HepG2 (cell line): ENCODE measurements at regions not wholly inside any gene's neighbourhood (a gene's known extent, or its start where the extent isn't known, plus 50 kb on each side); places are given as distances from the start of the nearest gene placed in this dataset.

Experiments used
- ATAC-seq: fragments of 200-7000 bp; cut with Tn5 transposase; 3 replicates; pipeline ENCODE4 v1.9.1; 2020; ENCODE audit warnings: mild to moderate bottlenecking, moderate library complexity
- BruUV-seq: library from RNA; stranded (reverse); fragments of 400-500 nt; replicated peaks from 2 replicates; lab custom pipeline; 2021; lab: Mats Ljungman, UMichigan
- CTCF ChIA-PET: fragments of 300-600 bp; formaldehyde crosslinking; extraction: SDS; loops from one replicate; lab custom pipeline; 2021; ENCODE audit warnings: low total read pairs, inconsistent platforms, low intra/inter-chr PET ratio; lab: Yijun Ruan, JAX
- POLR2A ChIA-PET: fragments of 350-600 bp; sonication (Branson Sonifier 250); formaldehyde crosslinking; loops from one replicate; lab custom pipeline; 2020; ENCODE audit warnings: antibody characterized with exemption, inconsistent platforms; lab: Yijun Ruan, JAX
- DNase-seq: peaks from one replicate; pipeline ENCODE4 v3.0.0-alpha.2; 2015; ENCODE audit warnings: low spot score
- FAIRE-seq: peaks from 3 replicates; lab custom pipeline; 2011; peaks lifted over from hg19 to GRCh38; lab: Jason Lieb, UNC
- H2AFZ ChIP-seq: one replicate; pipeline ENCODE4 v1.6.1; 2011; ENCODE audit warnings: low read length, inconsistent platforms
- H3K27ac ChIP-seq: fragments of 300-600 bp; 3 replicates; pipeline ENCODE4 v1.8.0; 2011; ENCODE audit warnings: mixed run types, mild to moderate bottlenecking, mixed read lengths, low read length, inconsistent platforms; ENCODE audit not compliant: insufficient read depth; ENCODE audit errors: extremely low read length
- H3K27me3 ChIP-seq, 2 experiments: fragments of 200-600 bp in 1 of 2; 2 replicates in 1 of 2; 3 replicates in 1 of 2; pipeline versions ENCODE4 v1.6.0 to v1.8.0; 2011; ENCODE audit warnings: low read length in 2 of 2, mild to moderate bottlenecking in 2 of 2, moderate library complexity in 2 of 2, inconsistent platforms in 1 of 2; ENCODE audit not compliant: insufficient read depth in 2 of 2, control insufficient read depth in 1 of 2
- H3K36me3 ChIP-seq, 2 experiments: fragments of 200-600 bp in 1 of 2; replicated peaks in 1 of 2; 2 replicates in 1 of 2; 3 replicates in 1 of 2; pipeline versions ENCODE4 v1.5.1 to v1.8.0; 2011; ENCODE audit warnings: low read length in 2 of 2, inconsistent platforms in 1 of 2; ENCODE audit not compliant: insufficient read depth in 2 of 2, control insufficient read depth in 1 of 2
- H3K4me1 ChIP-seq: 2 replicates; pipeline ENCODE4 v1.5.1; 2012; ENCODE audit warnings: low read length, inconsistent platforms; ENCODE audit not compliant: insufficient read depth
- H3K4me2 ChIP-seq: 2 replicates; pipeline ENCODE4 v1.6.0; 2011; ENCODE audit warnings: low read depth, low read length, inconsistent platforms
- H3K4me3 ChIP-seq, 3 experiments: fragments of 200-600 bp in 1 of 3; sonication (generic), shearing (Covaris generic) in 1 of 3; replicated peaks in 1 of 3; 2 replicates each; pipeline ENCODE4 v1.5.1; 2011 to 2016; ENCODE audit warnings: low read length in 3 of 3, inconsistent platforms in 2 of 3, low read depth in 2 of 3, mild to moderate bottlenecking in 2 of 3, control low read depth in 1 of 3, mixed read lengths in 1 of 3; ENCODE audit not compliant: insufficient read depth in 1 of 3
- H3K79me2 ChIP-seq: one replicate; pipeline ENCODE4 v1.6.1; 2011; ENCODE audit warnings: low read length, inconsistent platforms; ENCODE audit not compliant: insufficient read depth
- H3K9ac ChIP-seq: 2 replicates; pipeline ENCODE4 v1.6.0; 2011; ENCODE audit warnings: mild to moderate bottlenecking, low read depth, low read length, inconsistent platforms; ENCODE audit not compliant: insufficient read depth
- H3K9me3 ChIP-seq: 2 replicates; pipeline ENCODE4 v1.5.1; 2012; ENCODE audit warnings: mild to moderate bottlenecking, low read length
- H4K20me1 ChIP-seq: 2 replicates; pipeline ENCODE4 v1.6.0; 2011; ENCODE audit warnings: inconsistent platforms, mild to moderate bottlenecking, low read length, moderate library complexity; ENCODE audit not compliant: insufficient read depth
- CENPT ChIP-seq: sonication (generic); formaldehyde crosslinking; IDR thresholded peaks from 2 replicates; pipeline ENCODE4 v1.8.0; 2022; ENCODE audit warnings: low read depth, mild to moderate bottlenecking, moderate library complexity, missing genetic modification reagents
- E2F5 ChIP-seq: sonication (generic); formaldehyde crosslinking; conservative IDR thresholded peaks from 2 replicates; pipeline ENCODE4 v1.4.0; 2020; ENCODE audit warnings: missing genetic modification reagents
- MLLT10 ChIP-seq: sonication (generic); formaldehyde crosslinking; IDR thresholded peaks from 2 replicates; pipeline ENCODE4 v1.4.0; 2020; ENCODE audit warnings: missing genetic modification reagents
- NFE2L2 ChIP-seq: fragments of 150-350 bp; IDR thresholded peaks from 2 replicates; pipeline ENCODE4 v1.6.1; 2014; ENCODE audit warnings: low read length
- POLR2AphosphoS5 ChIP-seq: IDR thresholded peaks from 2 replicates; pipeline ENCODE4 v1.6.1; 2012; ENCODE audit warnings: low read depth, low read length
- THAP8 ChIP-seq: sonication (generic); formaldehyde crosslinking; IDR thresholded peaks from 2 replicates; pipeline ENCODE4 v1.5.1; 2020; ENCODE audit warnings: missing genetic modification reagents, mild to moderate bottlenecking, borderline replicate concordance
- ZFP37 ChIP-seq: sonication (generic); formaldehyde crosslinking; IDR thresholded peaks from 2 replicates; pipeline ENCODE4 v1.4.0; 2020; ENCODE audit warnings: missing genetic modification reagents, borderline replicate concordance
- ZKSCAN5 ChIP-seq: sonication (generic); formaldehyde crosslinking; IDR thresholded peaks from 2 replicates; pipeline ENCODE4 v1.5.1; 2020; ENCODE audit warnings: mild to moderate bottlenecking, missing genetic modification reagents
- WGBS: methylation state at CpG from one replicate; pipeline ENCODE4 v1.1.6; 2017; ENCODE audit warnings: low lambda C conversion rate; 5-methylcytosine and 5-hydroxymethylcytosine counted together
- in situ Hi-C: cut with HindIII; loops from 2 replicates; pipeline ENCODE4 v1.10.0; 2017; ENCODE audit warnings: low pct_unique_long_range_greater_than_20kb; ENCODE audit not compliant: extremely low pct_ligation_motif_present
- intact Hi-C: fragments of 100-400 bp; cut with micrococcal nuclease; formaldehyde crosslinking; loops from one replicate; pipeline ENCODE4 v1.10.0; 2022; ENCODE audit not compliant: unreplicated experiment

GRCh38 chr15:98150084-98150483 lies 189.6 kb downstream of the ARRDC4 start (continued):
- TF ChIP-seq ZKSCAN5 (CRISPR knock-in tag) (no peak), NFE2L2 (no peak), CENPT (CRISPR knock-in tag) (no peak), POLR2AphosphoS5 (no peak)
- TF ChIP-seq, all 625 proteins: peak for 0

GRCh38 chr15:98150536-98150935 lies 190.0 kb downstream of the ARRDC4 start:
- Histone ChIP-seq H3K27ac (no peak overlapping the region), H4K20me1 (no peaks in the 10 kb centered on the region), H3K27me3 (no peaks in the 10 kb centered on the region; a peak in 1 of 5 replicates), H3K9me3 (no peaks in the 10 kb centered on the region), H3K4me1 (no peaks in the 10 kb centered on the region), H3K4me2 (no peak overlapping the region), H3K9ac (no peak overlapping the region), H3K79me2 (no peaks in the 10 kb centered on the region), H3K4me3 (no peak overlapping the region), H3K36me3 (no peaks in the 10 kb centered on the region), H2AFZ (no peak overlapping the region)
- no peak for FAIRE-seq
- in situ Hi-C loops = no loop called here
- WGBS = 10% methylated on average over 3 of the region's 3 CpGs
- no peak for DNase-seq
- ChIA-PET POLR2A (no interaction called here), CTCF (no interaction called here)
- intact Hi-C loops = no loop called here
- TF ChIP-seq THAP8 (CRISPR knock-in tag) (no peak), MLLT10 (no peak), E2F5 (CRISPR knock-in tag) (no peak), ZFP37 (CRISPR knock-in tag) (no peak)
- BruUV-seq = no TSS peak
- ATAC-seq = no peak
